HFFc6 (cell line): ENCODE measurements at regions not wholly inside any gene's neighbourhood (a gene's known extent, or its start where the extent isn't known, plus 50 kb on each side); places are given as distances from the start of the nearest gene placed in this dataset.

Experiments
- DNase-seq: peaks from one replicate; pipeline ENCODE4 v3.0.0-alpha.2; 2018
- H3K27ac Mint-ChIP-seq: 2 replicates; pipeline ENCODE4 v1.8.0; 2020; ENCODE audit warnings: mild to moderate bottlenecking, mixed read lengths
- H3K27me3 Mint-ChIP-seq: 2 replicates; pipeline ENCODE4 v1.8.0; 2021; ENCODE audit warnings: mild to moderate bottlenecking, moderate library complexity, mixed read lengths; ENCODE audit not compliant: insufficient read depth
- H3K36me3 Mint-ChIP-seq: 2 replicates; pipeline ENCODE4 v1.8.0; 2021; ENCODE audit warnings: low read depth, mixed read lengths
- H3K4me1 Mint-ChIP-seq: 2 replicates; pipeline ENCODE4 v1.8.0; 2020; ENCODE audit warnings: low read depth, mixed read lengths
- H3K4me3 Mint-ChIP-seq: 2 replicates; pipeline ENCODE4 v1.8.0; 2020; ENCODE audit warnings: mild to moderate bottlenecking, moderate library complexity, mixed read lengths
- H3K9me3 Mint-ChIP-seq: 2 replicates; pipeline ENCODE4 v1.8.0; 2020; ENCODE audit warnings: mild to moderate bottlenecking, mixed read lengths
- TF ChIP-seq, protein P1 (sequence below): fragments of 200-600 bp; sonication (generic); IDR thresholded peaks from 2 replicates; pipeline ENCODE4 v1.5.0; 2021; ENCODE audit warnings: antibody characterized with exemption, mild to moderate bottlenecking

DNA sequence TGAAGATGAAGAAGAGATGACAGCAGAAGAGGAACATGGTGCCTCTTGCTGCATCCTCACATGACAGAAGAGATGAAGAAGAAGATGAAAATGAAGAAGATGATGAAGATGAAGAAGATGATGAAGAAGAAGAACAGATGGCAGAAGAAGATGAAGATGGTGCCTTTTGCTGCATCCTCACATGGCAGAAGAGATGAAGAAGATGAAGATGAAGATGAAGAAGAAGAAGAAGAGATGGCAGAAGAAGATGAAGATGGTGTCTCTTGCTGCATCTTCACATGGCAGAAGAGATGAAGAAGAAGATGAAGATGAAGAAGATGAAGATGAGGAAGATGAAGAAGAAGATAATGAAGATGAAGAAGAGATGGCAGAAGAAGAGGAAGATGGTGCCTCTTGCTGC is 63.7 kb upstream of the HPF1 start:
- H3K27ac Mint-ChIP-seq, result no peak overlapping the region
- H3K9me3 Mint-ChIP-seq, result no peaks in the 10 kb centered on the region
- H3K27me3 Mint-ChIP-seq, result peaks cover 5% of the 10 kb centered on the region
- H3K4me1 Mint-ChIP-seq, result no peaks in the 10 kb centered on the region
- H3K4me3 Mint-ChIP-seq, result no peak overlapping the region
- TF ChIP-seq, protein P1, sequence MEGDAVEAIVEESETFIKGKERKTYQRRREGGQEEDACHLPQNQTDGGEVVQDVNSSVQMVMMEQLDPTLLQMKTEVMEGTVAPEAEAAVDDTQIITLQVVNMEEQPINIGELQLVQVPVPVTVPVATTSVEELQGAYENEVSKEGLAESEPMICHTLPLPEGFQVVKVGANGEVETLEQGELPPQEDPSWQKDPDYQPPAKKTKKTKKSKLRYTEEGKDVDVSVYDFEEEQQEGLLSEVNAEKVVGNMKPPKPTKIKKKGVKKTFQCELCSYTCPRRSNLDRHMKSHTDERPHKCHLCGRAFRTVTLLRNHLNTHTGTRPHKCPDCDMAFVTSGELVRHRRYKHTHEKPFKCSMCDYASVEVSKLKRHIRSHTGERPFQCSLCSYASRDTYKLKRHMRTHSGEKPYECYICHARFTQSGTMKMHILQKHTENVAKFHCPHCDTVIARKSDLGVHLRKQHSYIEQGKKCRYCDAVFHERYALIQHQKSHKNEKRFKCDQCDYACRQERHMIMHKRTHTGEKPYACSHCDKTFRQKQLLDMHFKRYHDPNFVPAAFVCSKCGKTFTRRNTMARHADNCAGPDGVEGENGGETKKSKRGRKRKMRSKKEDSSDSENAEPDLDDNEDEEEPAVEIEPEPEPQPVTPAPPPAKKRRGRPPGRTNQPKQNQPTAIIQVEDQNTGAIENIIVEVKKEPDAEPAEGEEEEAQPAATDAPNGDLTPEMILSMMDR, result no peak
- DNase-seq, result no peak
- H3K36me3 Mint-ChIP-seq, result no peaks in the 10 kb centered on the region

DNA sequence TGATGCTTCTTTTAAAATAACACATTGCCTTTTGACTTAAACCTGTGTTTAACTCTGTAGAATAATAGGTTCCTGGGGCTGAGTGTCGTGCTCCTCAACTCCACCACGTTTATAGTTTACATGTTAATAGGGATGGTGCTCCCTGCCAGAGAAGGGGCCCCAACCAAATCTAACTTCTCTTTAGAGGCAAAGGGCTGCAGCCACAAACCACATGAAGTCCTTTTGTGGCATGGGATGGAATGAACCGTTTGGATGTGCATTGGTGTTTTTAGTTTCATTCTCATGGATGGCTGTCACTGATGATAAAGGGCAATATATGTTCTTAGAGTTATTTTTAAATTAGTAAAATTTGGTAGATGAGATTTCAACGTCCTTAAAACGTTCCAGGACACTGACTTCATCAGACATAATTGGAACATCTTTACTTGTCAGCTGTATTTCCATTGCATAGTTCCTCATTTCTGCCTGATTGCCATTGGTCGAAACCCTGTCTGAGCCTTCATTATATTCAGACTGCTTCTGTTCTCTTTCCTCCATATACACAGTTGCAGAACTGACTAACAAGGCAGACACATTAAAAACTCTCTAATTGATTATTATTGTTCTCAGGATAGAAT is 60.4 kb upstream of the HPF1 start:
- H3K4me1 Mint-ChIP-seq, result no peaks in the 10 kb centered on the region
- TF ChIP-seq, protein P1, result no peak
- H3K9me3 Mint-ChIP-seq, result no peaks in the 10 kb centered on the region
- H3K36me3 Mint-ChIP-seq, result no peaks in the 10 kb centered on the region
- peaks cover 8% of the 10 kb centered on the region for H3K27me3 Mint-ChIP-seq
- no peak overlapping the region for H3K27ac Mint-ChIP-seq
- DNase-seq, result no peak
- no peak overlapping the region for H3K4me3 Mint-ChIP-seq

DNA sequence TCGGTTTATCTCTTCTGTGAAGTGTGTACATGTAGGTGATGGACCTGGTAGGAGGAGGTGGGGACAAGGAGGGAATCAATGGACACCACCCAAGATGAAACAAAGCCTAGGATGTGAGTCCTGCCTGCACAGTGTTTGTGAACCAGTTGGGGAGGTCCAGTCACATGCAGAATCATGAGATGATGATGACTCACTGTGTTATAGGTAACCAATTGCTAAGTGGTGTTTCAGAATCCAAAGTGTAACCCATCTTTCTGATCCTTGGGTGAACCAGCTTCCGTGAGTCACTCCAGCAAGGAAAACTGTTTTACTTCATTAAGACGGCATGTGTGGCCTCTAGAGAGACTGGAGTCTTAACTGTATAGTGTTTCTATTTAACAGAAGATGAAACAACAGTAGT is 57.9 kb upstream of the HPF1 start:
- TF ChIP-seq, protein P1, result no peak
- peaks cover 10% of the 10 kb centered on the region for H3K27me3 Mint-ChIP-seq
- H3K4me3 Mint-ChIP-seq, result no peak overlapping the region
- H3K4me1 Mint-ChIP-seq, result no peaks in the 10 kb centered on the region
- no peaks in the 10 kb centered on the region for H3K36me3 Mint-ChIP-seq
- H3K27ac Mint-ChIP-seq, result no peak overlapping the region
- DNase-seq, result no peak
- H3K9me3 Mint-ChIP-seq, result no peaks in the 10 kb centered on the region

DNA sequence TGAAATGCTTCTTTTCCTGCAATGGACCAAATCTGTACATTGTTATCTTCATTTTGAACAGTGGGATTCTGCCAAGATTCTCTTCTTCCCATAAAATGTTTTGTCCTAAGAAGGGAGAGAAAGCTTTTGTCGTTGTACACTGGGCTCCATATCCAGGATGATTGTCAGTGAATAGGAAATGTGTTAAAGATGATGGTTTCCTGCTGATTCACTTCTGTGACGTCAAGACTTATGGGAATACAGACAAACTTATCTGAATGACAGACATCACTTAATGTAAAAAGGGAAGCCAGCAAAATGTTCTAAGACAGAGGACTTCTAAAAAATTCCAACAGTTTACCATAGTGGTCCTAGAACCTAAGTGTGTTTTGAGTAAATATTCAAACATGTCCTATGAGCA is 53.7 kb upstream of the HPF1 start:
- TF ChIP-seq, protein P1, result no peak
- no peak for DNase-seq
- Mint-ChIP-seq H3K4me1 (peaks cover 8% of the 10 kb centered on the region; the same call in 1 of the 2 replicates), H3K27me3 (peaks cover 15% of the 10 kb centered on the region), H3K27ac (no peak overlapping the region), H3K36me3 (no peaks in the 10 kb centered on the region), H3K4me3 (no peak overlapping the region), H3K9me3 (no peaks in the 10 kb centered on the region)

DNA sequence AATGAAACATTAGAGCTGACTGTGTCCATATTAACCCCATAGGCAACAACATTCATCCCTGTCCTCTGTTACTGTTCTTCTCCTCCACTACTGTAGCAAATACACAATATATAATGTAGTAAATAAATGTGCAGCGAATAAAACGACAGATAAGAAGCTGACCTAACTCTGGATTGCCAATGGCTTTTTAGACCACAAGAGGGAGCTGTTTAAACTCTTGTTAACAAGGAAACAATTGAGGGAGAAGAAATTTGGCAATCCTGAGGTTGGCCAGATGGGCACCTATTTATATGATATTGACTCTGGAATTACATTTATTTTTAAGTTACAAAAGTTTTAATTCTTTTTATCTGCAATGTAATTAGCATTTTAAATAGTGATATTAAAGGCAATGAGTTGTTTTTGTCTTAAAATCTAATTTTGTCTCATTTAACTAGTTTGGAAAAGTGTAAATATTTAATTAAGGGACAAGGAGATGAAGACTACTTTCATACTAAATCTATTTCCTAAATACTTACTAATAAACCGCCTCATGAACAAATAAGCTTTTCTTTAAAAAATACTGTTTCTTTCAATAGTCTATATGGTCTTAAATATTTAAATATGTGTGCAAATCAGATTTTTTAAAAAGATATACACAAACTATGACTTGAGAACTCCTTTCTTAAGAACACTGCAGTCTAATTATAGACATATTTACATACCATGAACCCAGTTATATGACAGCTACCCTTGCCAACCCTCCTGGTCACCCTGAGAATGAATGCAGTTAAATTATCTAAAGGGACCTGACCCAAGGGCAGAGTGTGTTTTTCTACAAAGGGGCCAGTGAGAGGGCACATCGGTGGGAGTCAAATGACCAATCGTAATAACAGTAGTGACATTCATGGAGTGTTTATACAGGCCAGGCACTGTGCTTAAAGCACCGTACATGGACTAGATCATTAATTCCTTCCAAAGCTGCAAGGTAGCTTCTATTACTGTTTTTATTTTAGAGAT is 52.9 kb upstream of the HPF1 start:
- no peaks in the 10 kb centered on the region for H3K9me3 Mint-ChIP-seq
- no peaks in the 10 kb centered on the region for H3K36me3 Mint-ChIP-seq

More for the DNA sequence above, 52.9 kb upstream of the HPF1 start:
- Mint-ChIP-seq H3K27ac (no peak overlapping the region), H3K4me3 (peak overlapping the region; percentile 66), H3K27me3 (peaks cover 16% of the 10 kb centered on the region), H3K4me1 (peaks cover 8% of the 10 kb centered on the region; the same call in 1 of the 2 replicates)
- TF ChIP-seq, protein P1, result peak; percentile 95
- peak; percentile 76 for DNase-seq
